HAP-1 (cell line): ENCODE measurements at regions not wholly inside any gene's neighbourhood (a gene's known extent, or its start where the extent isn't known, plus 50 kb on each side); places are given as distances from the start of the nearest gene placed in this dataset.
A peak's percentile ranks its signal among the peaks of the same experiment; 100 is the strongest.
"Not testable (repeated sequence)": the region's sequence is repeated elsewhere in the genome, so short reads cannot be mapped to it uniquely, and the experiment has no call there.

Experiments
- DNase-seq, 2 experiments: peaks; one replicate each; pipeline ENCODE4 v3.0.0-alpha.2; 2016 to 2020; ENCODE audit warnings: low spot score in 2 of 2
- H3K27me3 ChIP-seq: fragments of 250-450 bp; sonication (Bioruptor Pico); 2 replicates; pipeline ENCODE4 v1.5.1; 2020; ENCODE audit warnings: low read depth, mild to moderate bottlenecking, moderate library complexity
- H3K36me3 ChIP-seq: fragments of 250-450 bp; sonication (Bioruptor Pico); replicated peaks from 2 replicates; pipeline ENCODE4 v1.5.1; 2020; ENCODE audit warnings: mild to moderate bottlenecking
- H3K4me1 ChIP-seq: fragments of 250-450 bp; sonication (Bioruptor Pico); 2 replicates; pipeline ENCODE4 v1.5.1; 2020; ENCODE audit warnings: mild to moderate bottlenecking
- H3K4me3 ChIP-seq: fragments of 250-450 bp; sonication (Bioruptor Pico); 2 replicates; pipeline ENCODE4 v1.5.1; 2020; ENCODE audit warnings: mild to moderate bottlenecking, moderate library complexity
- H3K9me3 ChIP-seq: fragments of 250-450 bp; sonication (Bioruptor Pico); 2 replicates; pipeline ENCODE4 v1.5.1; 2020; ENCODE audit warnings: mild to moderate bottlenecking, moderate library complexity
- in situ Hi-C: fragments of 300-500 bp; cut with MboI; formaldehyde crosslinking; loops from 3 replicates; pipeline ENCODE4 v1.14.3; 2020; ENCODE audit warnings: low sequenced_read_pairs, inconsistent platforms, mixed read lengths

GRCh38 chr6:27854421-27854820 lies 57.8 kb downstream of the OR2B2 start:
- no peaks in the 10 kb centered on the region for H3K27me3 ChIP-seq
- in situ Hi-C loops: no loop called here

GRCh38 chr6:27851440-27851839 lies 60.8 kb downstream of the OR2B2 start:
- H3K36me3 ChIP-seq: no peaks in the 10 kb centered on the region
- in situ Hi-C loops: no loop called here
- no peaks in the 10 kb centered on the region for H3K4me1 ChIP-seq
- no peaks in the 10 kb centered on the region for H3K27me3 ChIP-seq
- no peaks in the 10 kb centered on the region for H3K9me3 ChIP-seq
- DNase-seq: no peak
- no peak overlapping the region for H3K4me3 ChIP-seq

More at GRCh38 chr6:27854421-27854820, 57.8 kb downstream of the OR2B2 start:
- Histone ChIP-seq H3K36me3 (no peaks in the 10 kb centered on the region), H3K9me3 (no peaks in the 10 kb centered on the region), H3K4me3 (no peak overlapping the region), H3K4me1 (no peaks in the 10 kb centered on the region)
- DNase-seq: no peak

GRCh38 chr6:27849001-27849400 lies 63.2 kb downstream of the OR2B2 start:
- H3K9me3 ChIP-seq, H3K4me3 ChIP-seq, H3K36me3 ChIP-seq, in situ Hi-C loops, DNase-seq, H3K4me1 ChIP-seq, H3K27me3 ChIP-seq: not testable (repeated sequence)

- DNase-seq: no peak
- Histone ChIP-seq H3K4me3 (no peak overlapping the region), H3K27me3 (no peaks in the 10 kb centered on the region), H3K36me3 (no peaks in the 10 kb centered on the region; the same call in 1 of the 2 replicates), H3K4me1 (no peaks in the 10 kb centered on the region), H3K9me3 (no peaks in the 10 kb centered on the region)
- in situ Hi-C loops: no loop called here
Observed at GRCh38 chr6:27847706-27848105, 64.5 kb downstream of the OR2B2 start.

- in situ Hi-C loops: no loop called here
- Histone ChIP-seq H3K36me3 (peaks cover 4% of the 10 kb centered on the region; the same call in 1 of the 2 replicates), H3K4me3 (peak overlapping the region; percentile 82), H3K4me1 (peaks cover 9% of the 10 kb centered on the region), H3K27me3 (no peaks in the 10 kb centered on the region), H3K9me3 (no peaks in the 10 kb centered on the region)
- no peak for DNase-seq
Observed at GRCh38 chr6:27840572-27840971, 71.6 kb downstream of the OR2B2 start.

- Histone ChIP-seq H3K27me3 (no peaks in the 10 kb centered on the region), H3K9me3 (no peaks in the 10 kb centered on the region), H3K36me3 (peaks cover 4% of the 10 kb centered on the region; the same call in 1 of the 2 replicates), H3K4me1 (peaks cover 17% of the 10 kb centered on the region), H3K4me3 (peak overlapping the region; percentile 82)
- DNase-seq: peak; percentile 47 to 64
- in situ Hi-C loops: loop anchor here (5.0 to 10.0 kb wide), 3 partner anchors 52 to 1635 kb away; a partner anchor contains a TSS
Observed at GRCh38 chr6:27839626-27840475, 72.3 kb downstream of the OR2B2 start.

- DNase-seq: peak in 1 of 2 experiments; percentile 64
- Histone ChIP-seq H3K4me1 (peaks cover 19% of the 10 kb centered on the region), H3K27me3 (no peaks in the 10 kb centered on the region), H3K4me3 (peak overlapping the region; percentile 82), H3K9me3 (no peaks in the 10 kb centered on the region), H3K36me3 (0 out of 2 replicates have a peak, but pooled peaks cover 4% of the 10 kb centered on the region)
- in situ Hi-C loops: loop anchor here (5.0 to 10.0 kb wide), 3 partner anchors 53 to 1634 kb away; a partner anchor contains a TSS
Observed at GRCh38 chr6:27838945-27839625, 73.1 kb downstream of the OR2B2 start.

- Histone ChIP-seq H3K9me3 (no peaks in the 10 kb centered on the region), H3K4me1 (peaks cover 19% of the 10 kb centered on the region), H3K36me3 (0 out of 2 replicates have a peak, but pooled peaks cover 4% of the 10 kb centered on the region), H3K4me3 (peak overlapping the region; percentile 82), H3K27me3 (no peaks in the 10 kb centered on the region)
- in situ Hi-C loops: loop anchor here (5.0 to 10.0 kb wide), 3 partner anchors 54 to 1634 kb away; a partner anchor contains a TSS
- DNase-seq: peak; percentile 87 to 98
Observed at GRCh38 chr6:27838058-27838944, 73.9 kb downstream of the OR2B2 start.

GRCh38 chr6:27837625-27838057 lies 74.6 kb downstream of the OR2B2 start:
- DNase-seq: peak in 1 of 2 experiments; percentile 33
- H3K36me3 ChIP-seq: 0 out of 2 replicates have a peak, but pooled peaks cover 4% of the 10 kb centered on the region
- H3K4me1 ChIP-seq: peaks cover 19% of the 10 kb centered on the region
- H3K27me3 ChIP-seq: no peaks in the 10 kb centered on the region
- in situ Hi-C loops: loop anchor here (5.0 to 10.0 kb wide), 3 partner anchors 55 to 1633 kb away; a partner anchor contains a TSS
- H3K4me3 ChIP-seq: peak overlapping the region; percentile 82
- H3K9me3 ChIP-seq: no peaks in the 10 kb centered on the region

GRCh38 chr6:27836783-27837624 lies 75.2 kb downstream of the OR2B2 start:
- Histone ChIP-seq H3K4me1 (peaks cover 21% of the 10 kb centered on the region), H3K27me3 (no peaks in the 10 kb centered on the region), H3K36me3 (0 out of 2 replicates have a peak, but pooled peaks cover 4% of the 10 kb centered on the region), H3K9me3 (no peaks in the 10 kb centered on the region), H3K4me3 (peak overlapping the region; percentile 82)
- in situ Hi-C loops: loop anchor here (5.0 to 10.0 kb wide), 3 partner anchors 55 to 1632 kb away; a partner anchor contains a TSS
- peak; percentile 84 to 96 for DNase-seq

- in situ Hi-C loops: loop anchor here (5.0 to 10.0 kb wide), 3 partner anchors 56 to 1631 kb away; a partner anchor contains a TSS
- DNase-seq: no peak
- Histone ChIP-seq H3K9me3 (no peaks in the 10 kb centered on the region), H3K4me1 (peaks cover 26% of the 10 kb centered on the region), H3K4me3 (peak overlapping the region; percentile 82), H3K27me3 (no peaks in the 10 kb centered on the region), H3K36me3 (0 out of 2 replicates have a peak, but pooled peaks cover 4% of the 10 kb centered on the region)
Observed at GRCh38 chr6:27836141-27836782, 75.9 kb downstream of the OR2B2 start.
